ENCODE measurements at regions not wholly inside any gene's neighbourhood (a gene's known extent, or its start where the extent isn't known, plus 50 kb on each side); places are given as distances from the start of the nearest gene placed in this dataset.
"Not testable (repeated sequence)": the region's sequence is repeated elsewhere in the genome, so short reads cannot be mapped to it uniquely, and the experiment has no call there.

DNA sequence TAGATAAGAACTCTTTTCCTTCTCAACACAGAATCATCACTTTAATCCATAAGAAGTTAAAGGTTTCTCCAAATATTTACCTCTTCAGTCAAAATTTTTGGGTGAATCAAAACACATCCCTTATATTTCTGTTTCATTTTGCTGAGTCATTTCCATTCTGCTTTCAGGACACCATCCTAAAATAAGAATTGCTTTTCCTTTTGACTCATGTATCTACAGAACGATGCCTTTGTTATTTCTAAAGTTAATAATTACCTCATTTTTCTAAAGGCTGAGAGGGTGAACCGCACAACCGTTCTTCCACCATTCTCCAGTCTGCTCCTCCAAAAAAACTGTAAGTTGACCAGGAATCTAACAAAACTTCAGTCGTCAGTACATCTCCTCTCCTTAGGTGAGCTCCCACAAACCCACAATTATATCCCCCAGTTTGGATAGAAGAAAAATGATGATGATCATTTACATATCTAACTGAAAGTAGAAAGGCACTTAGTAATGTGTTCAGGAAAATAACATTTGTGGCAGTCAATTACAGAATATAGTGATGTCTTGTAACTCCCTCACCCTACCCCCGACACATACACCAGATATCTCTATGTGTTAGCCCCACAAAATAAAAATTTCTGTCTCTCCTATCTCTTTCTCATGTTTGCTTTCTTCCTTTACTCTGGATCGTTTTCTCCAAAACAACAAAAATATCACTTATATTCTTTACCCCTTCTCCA, 162.5 kb downstream of the RAD51AP2 start:
- no peak for DNase-seq

DNA sequence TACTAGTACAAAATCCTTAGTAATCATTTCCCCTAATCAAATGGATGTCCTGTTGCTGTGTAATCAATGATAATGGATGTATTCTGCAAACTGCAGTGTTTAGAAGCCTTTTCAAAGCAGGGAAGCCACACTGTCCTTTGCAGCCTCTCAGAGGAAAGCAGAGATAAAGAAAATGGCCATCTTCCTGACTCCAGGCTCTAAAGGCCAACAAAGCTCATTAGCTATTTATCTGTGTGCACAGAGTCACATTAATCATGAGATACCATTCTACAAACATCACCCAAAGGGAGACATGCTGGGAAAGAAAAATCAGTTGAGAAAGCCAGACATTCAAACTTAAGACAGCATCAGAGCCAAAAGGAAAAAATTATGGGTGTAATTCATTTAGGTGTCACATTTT, 165.0 kb downstream of the RAD51AP2 start:
- no peak for DNase-seq

DNA sequence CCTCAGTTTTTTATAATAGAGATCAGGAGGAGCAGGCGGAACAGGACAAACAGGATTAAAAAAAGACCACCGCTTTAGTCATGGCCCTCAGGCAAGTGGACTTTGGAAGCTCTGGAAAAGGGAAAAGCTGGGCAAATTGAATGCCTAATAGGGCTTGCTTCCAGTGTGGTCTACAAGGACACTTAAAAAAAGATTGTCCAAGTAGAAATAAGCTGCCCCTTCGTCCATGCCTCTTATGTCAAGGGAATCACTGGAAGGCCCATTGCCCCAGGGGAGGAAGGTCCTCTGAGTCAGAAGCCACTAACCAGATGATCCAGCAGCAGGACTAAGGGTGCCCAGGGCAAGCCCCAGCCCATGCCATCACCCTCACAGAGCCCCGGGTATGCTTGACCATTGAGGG, 175.5 kb downstream of the RAD51AP2 start:
- not testable (repeated sequence) for DNase-seq

DNA sequence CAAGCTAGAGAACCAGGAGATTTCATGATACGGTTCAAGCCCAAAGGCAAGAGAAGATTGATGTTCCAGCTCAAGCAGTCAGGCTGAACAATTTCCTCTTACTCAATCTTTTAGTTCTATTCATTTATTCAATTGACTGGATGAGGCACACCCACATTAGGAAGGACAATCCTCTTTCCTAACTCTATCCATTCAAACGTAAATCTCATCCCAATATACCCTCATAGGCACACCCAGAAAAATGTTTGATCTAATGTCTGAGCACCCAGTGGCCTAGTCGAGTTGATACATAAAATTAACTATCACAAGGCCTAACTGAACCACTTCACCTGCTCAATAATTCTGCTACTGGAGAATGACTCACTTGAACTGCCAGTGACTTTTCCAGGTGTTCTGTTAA, 180.7 kb downstream of the RAD51AP2 start:
- DNase-seq, result no peak

DNA sequence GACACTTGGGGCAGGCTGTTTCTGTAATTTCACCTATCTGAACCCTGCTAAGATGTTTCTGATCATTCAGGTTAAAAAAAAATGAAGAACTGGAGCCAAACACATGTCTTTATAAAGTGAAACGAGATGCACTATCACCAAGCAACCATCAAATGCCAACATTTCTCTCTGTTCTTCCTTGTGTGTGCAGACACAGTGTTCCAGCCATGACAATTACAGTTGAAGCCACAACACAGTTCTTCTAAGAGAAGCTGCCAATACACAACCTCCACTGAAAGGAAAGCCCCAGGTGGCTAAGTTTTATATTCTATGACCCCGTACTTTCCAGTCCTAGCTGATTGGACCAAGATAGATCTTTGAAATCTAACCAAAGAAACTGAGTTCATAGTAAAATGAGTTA, 181.8 kb downstream of the RAD51AP2 start:
- DNase-seq, result no peak

DNA sequence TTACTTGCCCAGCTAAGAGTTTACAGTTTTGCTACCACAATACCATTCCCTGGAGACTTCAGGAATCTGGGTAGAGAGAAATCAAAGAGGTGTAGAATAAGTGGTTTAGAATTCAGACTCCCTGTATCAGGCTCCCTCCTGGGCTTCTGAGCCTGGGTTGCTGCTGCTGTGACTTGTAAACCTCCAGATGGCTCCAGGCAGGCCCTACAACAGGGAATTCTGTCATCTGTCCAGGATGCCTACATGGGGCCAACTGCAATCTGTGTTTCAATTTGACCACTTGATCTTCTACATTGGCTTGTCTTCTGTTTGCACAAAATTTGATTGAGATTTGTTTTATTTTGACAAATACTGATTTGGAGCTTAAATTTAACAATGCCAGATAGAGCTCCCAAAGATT, 183.9 kb downstream of the RAD51AP2 start:
- DNase-seq, result no peak

DNA sequence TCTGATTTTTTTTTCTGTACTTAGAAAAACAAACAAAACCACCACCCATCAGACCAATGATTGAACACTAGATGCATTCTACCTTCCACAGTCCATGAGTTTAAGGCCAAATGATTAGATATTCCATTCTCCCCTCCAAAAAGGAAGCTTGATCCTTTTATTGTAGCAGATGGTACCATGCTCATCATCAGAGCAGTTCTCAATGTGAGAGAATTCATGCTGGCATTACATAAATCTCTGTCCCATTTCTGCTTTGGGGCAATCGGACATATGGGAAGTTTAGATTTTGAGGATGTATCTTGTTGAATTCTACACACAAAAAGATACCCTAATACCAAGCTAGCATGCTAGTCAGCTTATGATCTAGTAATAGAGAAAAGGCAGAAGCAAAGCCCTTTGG, 186.6 kb downstream of the RAD51AP2 start:
- no peak for DNase-seq

DNA sequence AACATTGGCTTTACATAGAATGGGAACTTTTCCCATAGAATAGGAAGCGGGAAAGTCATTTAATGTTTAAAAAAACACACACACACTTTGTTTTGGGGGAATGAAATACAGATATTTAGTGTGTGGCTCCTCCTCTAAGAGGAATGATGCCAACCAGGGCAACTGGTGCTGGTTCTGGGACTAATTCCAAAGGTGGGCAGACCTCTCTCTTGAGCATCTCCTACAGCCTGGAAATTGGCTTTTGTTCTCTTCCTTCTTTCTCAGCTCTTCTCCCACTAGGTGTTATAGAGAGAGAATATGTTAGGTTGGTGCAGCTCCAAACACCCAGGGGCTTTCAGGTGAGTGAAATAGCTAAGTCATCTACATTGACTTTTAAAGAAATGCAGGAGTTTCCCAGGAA, 190.1 kb downstream of the RAD51AP2 start:
- DNase-seq, result no peak

DNA sequence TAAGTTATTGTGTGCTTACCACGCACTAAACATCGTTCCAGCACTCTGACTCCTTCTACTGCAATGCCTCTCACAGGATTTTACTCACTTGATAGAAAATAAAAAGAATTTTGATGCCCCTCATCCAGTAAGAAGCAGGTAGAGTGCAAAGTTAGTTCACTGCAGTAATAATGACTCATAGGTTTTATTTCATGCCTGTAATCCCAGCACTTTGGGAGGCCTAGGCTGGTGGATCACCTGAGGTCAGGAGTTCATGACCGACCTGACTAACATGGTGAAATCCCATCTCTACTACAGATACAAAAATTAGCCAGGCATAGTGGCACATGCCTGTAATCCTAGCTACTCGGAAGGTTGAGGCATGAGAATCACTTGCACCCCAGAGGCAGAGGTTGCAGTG, 190.6 kb downstream of the RAD51AP2 start:
- no peak for DNase-seq

DNA sequence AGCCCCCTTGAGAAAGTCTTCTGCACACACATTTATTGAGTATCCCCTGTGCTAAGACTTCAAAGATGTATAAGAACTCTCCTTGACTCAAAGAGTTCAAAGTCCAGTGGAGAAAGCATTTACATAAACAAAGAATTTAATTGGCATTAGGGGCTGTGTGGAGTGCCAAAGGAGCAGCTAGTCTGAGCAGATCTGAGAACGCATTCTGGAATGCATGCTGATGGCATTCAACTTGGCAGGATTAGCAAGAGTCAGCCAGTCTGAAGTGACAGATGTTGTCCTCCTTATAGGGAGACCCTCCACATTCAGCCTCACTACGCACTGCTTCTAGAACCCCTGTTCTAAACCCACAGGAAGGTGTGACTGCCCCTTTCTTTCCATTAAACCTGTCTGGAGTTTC, 191.5 kb downstream of the RAD51AP2 start:
- no peak for DNase-seq

DNA sequence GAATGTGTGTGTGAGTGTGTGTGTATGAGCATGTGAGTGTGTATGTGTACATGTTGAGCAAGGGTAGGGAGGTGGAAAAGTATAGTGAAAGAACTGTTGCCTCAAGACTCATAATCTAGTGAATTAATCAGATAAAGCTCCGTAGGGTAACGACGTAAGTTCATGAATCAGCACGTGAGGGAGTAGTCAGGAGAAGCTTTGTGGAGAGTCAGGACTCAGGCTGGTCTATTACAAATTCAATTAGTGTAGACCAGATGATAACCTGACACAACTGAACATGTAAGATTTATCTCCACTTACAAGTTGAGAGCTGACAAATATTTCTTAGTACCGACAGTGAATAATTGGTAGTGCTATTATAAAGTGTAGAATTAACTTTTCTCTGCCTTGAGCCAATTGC, 194.5 kb downstream of the RAD51AP2 start:
- no peak for DNase-seq

DNA sequence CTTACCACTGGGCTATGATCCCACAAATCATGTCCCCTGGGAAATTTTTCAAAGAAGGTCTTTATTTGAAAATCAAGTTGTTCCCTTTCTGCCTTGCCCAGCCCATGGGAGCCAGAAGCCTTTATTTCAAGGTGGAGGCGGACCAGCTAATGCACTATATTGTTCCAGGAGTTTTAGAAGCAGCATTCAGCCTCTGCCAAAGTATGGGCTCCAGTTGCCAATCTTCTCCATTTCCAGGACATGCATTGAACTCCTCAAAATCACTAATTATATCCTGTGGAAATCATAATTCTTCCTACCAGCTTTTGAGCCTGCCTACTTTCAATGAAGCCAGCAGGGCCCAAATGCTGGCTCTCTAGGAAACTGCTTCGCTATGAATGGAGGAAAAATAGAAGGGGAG, 195.8 kb downstream of the RAD51AP2 start:
- DNase-seq, result no peak

DNA sequence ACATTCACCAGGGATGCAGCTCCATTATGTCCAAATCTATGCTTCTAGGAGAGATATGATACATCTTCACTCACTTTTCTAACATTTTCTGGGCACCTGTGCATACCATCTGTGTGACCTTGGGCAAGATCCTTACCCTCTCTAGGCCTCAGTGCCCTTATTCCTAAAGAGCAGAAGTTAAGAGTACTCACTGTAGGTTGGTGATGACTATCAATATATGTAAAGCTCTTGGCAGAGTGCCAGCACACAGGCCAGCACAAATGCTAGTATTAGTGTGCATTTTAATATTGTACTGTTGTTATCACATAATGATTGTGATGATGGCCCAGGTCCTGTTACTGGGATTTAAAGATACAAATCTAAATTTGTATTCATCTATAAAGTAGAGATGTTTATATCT, 199.2 kb downstream of the RAD51AP2 start:
- DNase-seq, result no peak

DNA sequence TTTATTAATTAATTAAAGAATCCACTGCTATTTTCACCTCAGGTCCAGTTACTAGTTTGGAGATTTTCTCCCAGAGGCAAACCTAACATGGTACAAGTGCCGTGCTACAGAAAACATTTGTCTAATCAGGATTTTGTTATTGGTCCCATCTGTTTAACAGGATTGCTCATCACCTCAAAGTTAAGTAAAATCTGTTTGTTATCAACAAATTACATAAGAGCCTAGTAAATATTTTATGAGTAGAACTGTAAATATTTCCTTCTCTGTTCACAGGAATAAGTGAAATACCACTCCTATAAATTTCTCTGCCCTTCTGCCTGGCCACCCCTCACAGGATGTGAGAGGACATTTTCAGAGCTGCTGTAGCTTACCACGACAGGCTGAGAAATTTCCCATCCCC, 200.2 kb downstream of the RAD51AP2 start:
- DNase-seq, result no peak

DNA sequence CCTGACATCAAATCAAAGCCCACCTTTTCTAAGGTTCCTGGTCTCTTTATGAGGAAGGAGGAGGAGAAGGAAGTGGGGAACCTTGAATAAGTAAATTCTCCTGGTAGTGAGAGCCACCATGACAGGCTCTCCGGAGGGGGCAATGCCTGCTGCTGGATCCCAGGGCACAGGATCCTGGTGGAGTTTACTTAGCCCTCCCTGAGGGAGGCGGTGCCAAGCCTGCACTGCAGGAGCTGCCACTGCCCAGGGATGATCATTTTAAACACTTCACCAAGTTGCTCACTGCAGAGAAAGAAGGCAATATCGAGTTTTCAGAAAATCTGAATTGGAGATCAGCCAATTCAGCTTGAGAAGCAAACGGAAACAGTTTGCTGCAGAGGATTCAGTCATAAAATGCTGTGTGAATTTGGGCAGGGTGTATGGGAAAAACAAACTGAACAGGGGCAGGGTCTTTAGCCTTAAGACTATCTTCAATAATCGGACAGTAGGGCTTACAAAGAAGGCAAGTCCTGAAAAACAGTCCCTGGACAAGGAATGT, 200.7 kb downstream of the RAD51AP2 start:
- DNase-seq, result peak; percentile 26

DNA sequence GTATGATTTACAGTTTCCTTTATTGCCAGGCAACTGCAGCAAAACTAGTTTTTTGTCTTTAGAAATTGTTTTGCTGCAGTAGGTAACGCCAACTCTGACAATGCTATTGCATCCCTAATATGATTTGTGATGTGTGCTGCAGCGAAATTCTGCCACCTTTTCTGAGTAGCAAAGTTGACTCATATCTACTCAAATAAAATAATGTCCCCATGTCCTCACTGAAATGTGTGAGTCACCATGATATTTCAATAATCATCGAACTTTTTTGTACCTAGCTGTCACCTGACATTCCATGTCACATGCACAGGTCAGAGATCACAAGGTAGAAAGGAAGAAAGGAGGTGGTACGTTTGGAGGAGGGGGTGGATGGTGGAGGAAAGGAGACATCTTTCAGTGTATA, 205.0 kb downstream of the RAD51AP2 start:
- no peak for DNase-seq

DNA sequence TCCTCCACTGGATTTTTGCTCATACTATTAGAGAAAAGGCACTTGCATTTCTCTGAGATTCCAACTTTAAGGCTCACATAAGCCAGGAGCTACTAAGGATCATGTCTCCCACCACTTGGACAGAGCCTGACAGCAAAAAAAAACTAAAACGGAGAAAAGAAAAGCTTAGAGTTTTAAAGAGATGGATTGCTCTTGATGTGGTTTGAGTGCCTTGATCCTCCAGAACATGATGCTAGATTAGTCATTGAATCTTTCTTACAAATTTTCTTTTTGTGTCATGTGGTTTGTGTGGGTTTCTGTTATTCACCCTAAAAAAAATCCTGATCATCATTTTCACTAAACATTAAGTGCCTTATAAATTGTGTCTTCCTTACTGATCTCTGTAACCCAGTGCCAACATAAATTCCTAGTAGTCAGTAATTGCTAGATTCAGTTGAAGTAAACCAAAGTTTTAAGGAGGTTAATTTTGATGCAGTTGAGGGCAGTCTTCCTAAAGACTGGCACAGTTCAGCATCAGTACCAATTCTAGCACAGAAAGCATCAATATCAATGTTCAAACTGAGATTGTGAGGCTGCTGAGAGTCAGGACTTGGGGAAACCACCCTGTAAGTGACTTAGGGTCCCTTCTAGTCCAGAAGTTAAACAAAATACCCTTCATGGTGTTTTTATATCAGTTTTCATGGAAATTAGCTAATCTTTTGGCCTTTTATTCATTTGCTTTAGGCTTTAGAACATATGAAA, 206.3 kb downstream of the RAD51AP2 start:
- no peak for DNase-seq

DNA sequence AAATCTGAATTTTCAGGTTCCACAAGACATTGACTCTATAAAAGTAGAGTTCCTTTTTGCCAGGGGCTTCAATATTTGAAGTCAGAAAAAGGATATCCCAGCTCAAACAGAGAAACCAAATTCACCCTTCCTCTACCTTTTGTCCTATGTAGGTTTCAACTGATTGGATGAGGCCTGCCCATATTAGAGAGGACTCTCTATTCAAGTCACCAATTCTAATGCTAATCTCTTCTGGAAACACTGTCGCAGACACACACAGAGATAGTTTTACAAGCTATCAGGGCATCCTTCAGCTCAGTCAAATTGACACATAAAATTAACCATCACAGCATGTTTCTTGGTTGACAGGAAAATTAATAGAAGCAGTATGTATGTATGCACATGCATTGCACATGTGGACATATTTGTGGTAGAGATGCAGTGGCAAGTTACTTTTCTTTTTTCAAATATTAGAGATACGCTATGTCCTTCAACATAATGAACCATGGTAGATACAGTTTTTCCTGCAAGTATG, 207.1 kb downstream of the RAD51AP2 start:
- no peak for DNase-seq

DNA sequence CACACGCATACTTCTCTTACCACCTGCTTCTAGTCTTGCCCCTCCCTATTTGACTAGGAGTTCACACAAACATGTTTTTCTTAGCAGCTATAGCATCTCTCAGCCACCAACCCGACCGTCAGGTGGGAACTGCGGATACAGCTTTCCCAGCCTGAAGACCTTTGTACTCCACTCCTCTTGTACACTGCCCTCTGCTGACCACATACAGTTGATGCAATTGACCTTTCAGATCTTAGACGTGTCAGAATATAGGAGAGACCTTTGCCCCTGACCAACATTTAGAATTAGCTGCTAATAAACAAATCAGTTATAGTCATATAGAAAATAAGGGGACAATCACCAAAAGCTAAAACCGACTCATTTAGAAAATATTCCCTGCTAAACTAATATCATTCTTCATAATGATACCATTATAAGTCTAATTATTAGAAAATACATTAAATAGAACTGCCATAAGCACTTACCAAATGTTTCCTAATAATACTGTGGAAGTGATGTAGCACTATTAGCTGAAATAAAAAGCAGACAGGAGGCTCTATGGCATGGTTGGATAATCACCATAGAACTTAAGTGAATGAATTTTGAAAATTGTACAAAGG, 208.4 kb downstream of the RAD51AP2 start:
- peak; percentile 74 for DNase-seq

DNA sequence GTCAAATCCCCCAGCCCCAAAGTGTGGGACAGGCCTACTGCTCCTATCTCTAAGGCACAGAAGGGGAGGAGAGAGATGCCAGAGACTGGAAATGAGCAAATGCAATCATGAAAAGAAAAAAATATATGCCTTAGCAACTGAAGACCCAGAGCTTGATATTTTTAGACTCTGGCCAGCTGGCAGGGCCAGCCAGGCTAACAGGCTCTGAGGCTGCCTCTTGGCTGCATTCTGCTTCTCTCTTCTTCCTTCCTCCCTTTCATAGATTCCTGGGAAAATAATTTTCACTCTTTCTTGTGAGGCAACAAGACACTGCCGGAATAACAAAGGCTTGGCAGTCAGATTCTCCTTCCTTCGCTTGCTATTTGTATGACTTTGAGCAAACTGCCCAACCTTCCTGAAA, 209.1 kb downstream of the RAD51AP2 start:
- no peak for DNase-seq

DNA sequence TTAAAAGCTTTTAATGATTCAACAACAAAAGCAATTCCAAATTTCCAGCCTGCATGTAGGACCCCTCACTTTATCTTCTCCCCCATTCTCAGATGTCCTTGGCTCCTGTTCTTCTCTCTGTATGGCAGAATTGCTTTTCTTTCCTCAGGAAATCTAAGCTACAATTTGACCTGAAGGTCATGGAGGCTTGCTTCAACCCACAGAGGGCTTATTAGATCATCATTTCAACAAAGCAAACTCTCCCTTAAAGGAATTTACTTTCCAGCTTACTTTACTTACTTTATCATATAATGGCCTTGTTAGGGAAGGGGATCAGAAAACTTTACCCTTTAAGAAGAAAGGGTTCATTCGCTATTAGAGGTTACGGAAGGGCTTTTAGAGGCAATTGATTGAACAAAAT, 211.5 kb downstream of the RAD51AP2 start:
- no peak for DNase-seq

DNA sequence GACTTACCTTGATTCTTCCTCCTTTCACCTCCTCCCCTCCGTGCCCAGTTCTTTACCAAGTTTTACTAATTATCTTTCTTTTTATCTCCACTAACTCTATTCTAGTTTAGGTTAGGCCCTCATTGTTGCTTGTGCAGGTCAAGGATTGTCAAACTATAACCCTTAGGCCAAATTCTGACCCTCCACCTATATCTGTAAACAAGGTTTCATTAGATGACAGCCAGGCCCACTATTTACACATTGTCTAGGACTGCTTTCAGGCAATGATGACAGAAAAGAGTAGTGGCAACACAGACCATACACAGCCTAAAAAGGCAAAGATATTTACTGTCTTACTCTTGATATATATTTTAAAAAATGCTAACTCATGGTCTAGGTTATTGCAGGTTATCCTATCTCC, 212.0 kb downstream of the RAD51AP2 start:
- no peak for DNase-seq

DNA sequence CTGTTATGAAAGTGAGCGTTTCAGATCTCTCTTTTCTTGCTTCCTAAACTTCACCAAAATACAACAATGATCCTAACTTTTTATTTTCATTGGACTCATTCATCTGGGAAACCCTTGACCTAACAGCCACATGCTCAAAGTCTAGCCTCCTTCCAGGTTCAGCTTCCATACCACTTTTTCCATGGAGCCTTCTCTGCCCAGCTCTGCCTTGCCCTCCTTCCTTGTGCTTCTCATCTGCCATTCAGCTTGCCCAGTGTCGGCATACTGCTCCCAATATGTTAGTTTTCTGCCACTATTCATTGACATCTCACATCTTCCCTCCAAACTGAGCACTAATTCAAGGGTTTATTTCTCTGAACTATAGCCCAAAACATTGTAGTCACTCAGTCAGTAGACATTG, 214.7 kb downstream of the RAD51AP2 start:
- no peak for DNase-seq

DNA sequence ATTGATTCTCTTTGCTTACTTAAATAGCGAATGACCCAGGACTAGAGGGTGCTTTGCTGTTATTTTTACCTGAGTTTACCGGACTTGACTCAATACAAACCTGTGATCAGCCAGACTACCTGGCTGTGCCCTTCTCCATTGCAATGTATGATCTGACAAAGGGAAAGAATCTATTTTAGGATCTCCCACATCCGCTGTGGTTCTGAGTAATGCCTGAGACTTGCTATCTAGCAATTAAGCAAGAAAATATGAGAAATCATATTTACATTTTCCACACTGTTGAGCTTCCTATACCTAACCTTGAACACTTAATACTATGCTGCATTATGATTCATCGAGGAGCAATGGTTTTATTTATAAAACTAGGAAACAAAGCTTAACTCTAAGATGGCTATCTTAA, 215.2 kb downstream of the RAD51AP2 start:
- DNase-seq, result no peak
